ENCODE measurements at regions not wholly inside any gene's neighbourhood (a gene's known extent, or its start where the extent isn't known, plus 50 kb on each side); places are given as distances from the start of the nearest gene placed in this dataset.

GRCh38 chr4:56115898-56116297 is 167.2 kb downstream of the CEP135 start:
- no CpG with 5 or more reads among the region's 2 CpGs for WGBS (ENCODE audit: insufficient coverage)
- POLR2A ChIA-PET, result no interaction called here
- no peak overlapping the region for H3K27ac ChIP-seq (ENCODE audit: insufficient read depth in 1 of 2, low read depth in 1 of 2, low read length in 2 of 2, poor library complexity in 1 of 2, severe bottlenecking in 2 of 2)
- CTCF ChIA-PET, result no interaction called here
- H3K36me3 ChIP-seq (ENCODE audit: control insufficient read depth in 4 of 4, insufficient read depth in 4 of 4, low read length in 3 of 4), result peaks cover 0 to 7% (median 4%) of the 10 kb centered on the region in 4 experiments
- no peak for DNase-seq
- no peaks in the 10 kb centered on the region for H3K9me3 ChIP-seq (ENCODE audit: control extremely low read depth in 1 of 5, control insufficient read depth in 4 of 5, insufficient read depth in 2 of 5, low read depth in 1 of 5, low read length in 4 of 5)
- H3K4me1 ChIP-seq (ENCODE audit: control extremely low read depth in 1 of 4, control insufficient read depth in 4 of 4, insufficient read depth in 4 of 4, low read length in 3 of 4), result peaks cover 3 to 12% (median 6%) of the 10 kb centered on the region in 4 experiments
- no peak overlapping the region for H3K4me3 ChIP-seq (ENCODE audit: control insufficient read depth in 1 of 7, extremely low read depth in 1 of 7, insufficient read depth in 4 of 7, low read depth in 2 of 7, low read length in 6 of 7)
- no peaks in the 10 kb centered on the region for H3K27me3 ChIP-seq (replicated peaks in 2 of 5; ENCODE audit: control insufficient read depth in 4 of 5, insufficient read depth in 5 of 5, low read length in 4 of 5)

- Histone ChIP-seq H3K27ac (ENCODE audit: insufficient read depth in 1 of 2, low read depth in 1 of 2, low read length in 2 of 2, poor library complexity in 1 of 2, severe bottlenecking in 2 of 2) (no peak overlapping the region), H3K4me3 (ENCODE audit: control insufficient read depth in 1 of 7, extremely low read depth in 1 of 7, insufficient read depth in 4 of 7, low read depth in 2 of 7, low read length in 6 of 7) (no peak overlapping the region), H3K27me3 (replicated peaks in 2 of 5; ENCODE audit: control insufficient read depth in 4 of 5, insufficient read depth in 5 of 5, low read length in 4 of 5) (no peaks in the 10 kb centered on the region), H3K4me1 (ENCODE audit: control extremely low read depth in 1 of 4, control insufficient read depth in 4 of 4, insufficient read depth in 4 of 4, low read length in 3 of 4) (peaks cover 3 to 12% (median 6%) of the 10 kb centered on the region in 4 experiments), H3K9me3 (ENCODE audit: control extremely low read depth in 1 of 5, control insufficient read depth in 4 of 5, insufficient read depth in 2 of 5, low read depth in 1 of 5, low read length in 4 of 5) (peaks cover 0 to 1% (median 0%) of the 10 kb centered on the region in 5 experiments), H3K36me3 (ENCODE audit: control insufficient read depth in 4 of 4, insufficient read depth in 4 of 4, low read length in 3 of 4) (peaks cover 0 to 3% (median 0%) of the 10 kb centered on the region in 4 experiments)
- DNase-seq, result no peak
- POLR2A ChIA-PET, result no interaction called here
- WGBS (ENCODE audit: insufficient coverage), result 100% methylated on average over 3 of the region's 4 CpGs
- CTCF ChIA-PET, result no interaction called here
These were observed 163.6 kb downstream of the CEP135 start for GRCh38 chr4:56112377-56112776.

GRCh38 chr4:56106180-56107147 is 157.7 kb downstream of the CEP135 start:
- H3K4me3 ChIP-seq (ENCODE audit: control insufficient read depth in 1 of 7, extremely low read depth in 1 of 7, insufficient read depth in 4 of 7, low read depth in 2 of 7, low read length in 6 of 7), result no peak overlapping the region
- H3K27me3 ChIP-seq (replicated peaks in 2 of 5; ENCODE audit: control insufficient read depth in 4 of 5, insufficient read depth in 5 of 5, low read length in 4 of 5), result no peaks in the 10 kb centered on the region
- peaks cover 0 to 4% (median 0%) of the 10 kb centered on the region in 4 experiments for H3K36me3 ChIP-seq (ENCODE audit: control insufficient read depth in 4 of 4, insufficient read depth in 4 of 4, low read length in 3 of 4)
- no peak overlapping the region for H3K27ac ChIP-seq (ENCODE audit: insufficient read depth in 1 of 2, low read depth in 1 of 2, low read length in 2 of 2, poor library complexity in 1 of 2, severe bottlenecking in 2 of 2)
- H3K9me3 ChIP-seq (ENCODE audit: control extremely low read depth in 1 of 5, control insufficient read depth in 4 of 5, insufficient read depth in 2 of 5, low read depth in 1 of 5, low read length in 4 of 5), result peaks cover 0 to 1% (median 0%) of the 10 kb centered on the region in 5 experiments
- ChIA-PET POLR2A (interaction anchor here (0.6 kb wide), 1 partner anchor 93 kb away, joined by 3 read pairs; no protein-coding TSS in a partner anchor), CTCF (interaction anchor here (0.7 to 0.8 kb wide), 2 partner anchors 15 kb away, joined by 3 to 4 read pairs; no protein-coding TSS in a partner anchor)
- DNase-seq, result no peak
- 98% methylated on average over 8 of the region's 11 CpGs for WGBS (ENCODE audit: insufficient coverage)
- no peaks in the 10 kb centered on the region for H3K4me1 ChIP-seq (ENCODE audit: control extremely low read depth in 1 of 4, control insufficient read depth in 4 of 4, insufficient read depth in 4 of 4, low read length in 3 of 4)

GRCh38 chr4:56104188-56104587 is 155.4 kb downstream of the CEP135 start:
- peaks cover 2 to 8% (median 4%) of the 10 kb centered on the region in 4 experiments for H3K4me1 ChIP-seq (ENCODE audit: control extremely low read depth in 1 of 4, control insufficient read depth in 4 of 4, insufficient read depth in 4 of 4, low read length in 3 of 4)
- H3K9me3 ChIP-seq (ENCODE audit: control extremely low read depth in 1 of 5, control insufficient read depth in 4 of 5, insufficient read depth in 2 of 5, low read depth in 1 of 5, low read length in 4 of 5), result peaks cover 0 to 1% (median 0%) of the 10 kb centered on the region in 5 experiments
- H3K4me3 ChIP-seq (ENCODE audit: control insufficient read depth in 1 of 7, extremely low read depth in 1 of 7, insufficient read depth in 4 of 7, low read depth in 2 of 7, low read length in 6 of 7), result no peak overlapping the region
- H3K36me3 ChIP-seq (ENCODE audit: control insufficient read depth in 4 of 4, insufficient read depth in 4 of 4, low read length in 3 of 4), result peaks cover 0 to 4% (median 0%) of the 10 kb centered on the region in 4 experiments
- DNase-seq, result no peak
- no peaks in the 10 kb centered on the region for H3K27me3 ChIP-seq (replicated peaks in 2 of 5; ENCODE audit: control insufficient read depth in 4 of 5, insufficient read depth in 5 of 5, low read length in 4 of 5)
- no peak overlapping the region for H3K27ac ChIP-seq (ENCODE audit: insufficient read depth in 1 of 2, low read depth in 1 of 2, low read length in 2 of 2, poor library complexity in 1 of 2, severe bottlenecking in 2 of 2)
- 100% methylated on average over 1 of the region's 3 CpGs for WGBS (ENCODE audit: insufficient coverage)
- ChIA-PET POLR2A (no interaction called here), CTCF (interaction anchor here (1.0 kb wide), 1 partner anchor 8 kb away, joined by 3 read pairs; no protein-coding TSS in a partner anchor)

GRCh38 chr4:56102601-56103000 is 153.9 kb downstream of the CEP135 start:
- Histone ChIP-seq H3K27ac (ENCODE audit: insufficient read depth in 1 of 2, low read depth in 1 of 2, low read length in 2 of 2, poor library complexity in 1 of 2, severe bottlenecking in 2 of 2) (no peak overlapping the region), H3K4me3 (ENCODE audit: control insufficient read depth in 1 of 7, extremely low read depth in 1 of 7, insufficient read depth in 4 of 7, low read depth in 2 of 7, low read length in 6 of 7) (no peak overlapping the region), H3K27me3 (replicated peaks in 2 of 5; ENCODE audit: control insufficient read depth in 4 of 5, insufficient read depth in 5 of 5, low read length in 4 of 5) (no peaks in the 10 kb centered on the region), H3K36me3 (ENCODE audit: control insufficient read depth in 4 of 4, insufficient read depth in 4 of 4, low read length in 3 of 4) (peaks cover 0 to 2% (median 0%) of the 10 kb centered on the region in 4 experiments), H3K9me3 (ENCODE audit: control extremely low read depth in 1 of 5, control insufficient read depth in 4 of 5, insufficient read depth in 2 of 5, low read depth in 1 of 5, low read length in 4 of 5) (peaks cover 0 to under 1% (median 0%) of the 10 kb centered on the region in 5 experiments), H3K4me1 (ENCODE audit: control extremely low read depth in 1 of 4, control insufficient read depth in 4 of 4, insufficient read depth in 4 of 4, low read length in 3 of 4) (peaks cover 4 to 12% (median 6%) of the 10 kb centered on the region in 4 experiments)
- no peak for DNase-seq
- WGBS (ENCODE audit: insufficient coverage), result 97% methylated on average over 5 of the region's 5 CpGs
- ChIA-PET CTCF (no interaction called here), POLR2A (no interaction called here)

- peaks cover 0 to 2% (median 0%) of the 10 kb centered on the region in 4 experiments for H3K36me3 ChIP-seq (ENCODE audit: control insufficient read depth in 4 of 4, insufficient read depth in 4 of 4, low read length in 3 of 4)
- CTCF ChIA-PET, result no interaction called here
- 76% methylated on average over 3 of the region's 3 CpGs for WGBS (ENCODE audit: insufficient coverage)
These were observed 150.6 kb downstream of the CEP135 start for GRCh38 chr4:56099378-56099786.

GRCh38 chr4:56093576-56093975 is 144.8 kb downstream of the CEP135 start:
- no peaks in the 10 kb centered on the region for H3K27me3 ChIP-seq (replicated peaks in 2 of 5; ENCODE audit: control insufficient read depth in 4 of 5, insufficient read depth in 5 of 5, low read length in 4 of 5)
- no peaks in the 10 kb centered on the region for H3K4me1 ChIP-seq (ENCODE audit: control extremely low read depth in 1 of 4, control insufficient read depth in 4 of 4, insufficient read depth in 4 of 4, low read length in 3 of 4)
- no peak overlapping the region for H3K4me3 ChIP-seq (ENCODE audit: control insufficient read depth in 1 of 7, extremely low read depth in 1 of 7, insufficient read depth in 4 of 7, low read depth in 2 of 7, low read length in 6 of 7)
- no peaks in the 10 kb centered on the region for H3K9me3 ChIP-seq (ENCODE audit: control extremely low read depth in 1 of 5, control insufficient read depth in 4 of 5, insufficient read depth in 2 of 5, low read depth in 1 of 5, low read length in 4 of 5)
- CTCF ChIA-PET, result no interaction called here
- WGBS (ENCODE audit: insufficient coverage), result 100% methylated on average over 2 of the region's 3 CpGs
- no peak overlapping the region for H3K27ac ChIP-seq (ENCODE audit: insufficient read depth in 1 of 2, low read depth in 1 of 2, low read length in 2 of 2, poor library complexity in 1 of 2, severe bottlenecking in 2 of 2)
- POLR2A ChIA-PET, result no interaction called here
- no peak for DNase-seq
- H3K36me3 ChIP-seq (ENCODE audit: control insufficient read depth in 4 of 4, insufficient read depth in 4 of 4, low read length in 3 of 4), result peaks cover 0 to 2% (median 0%) of the 10 kb centered on the region in 4 experiments

More at GRCh38 chr4:56099378-56099786, 150.6 kb downstream of the CEP135 start:
- Histone ChIP-seq H3K27me3 (replicated peaks in 2 of 5; ENCODE audit: control insufficient read depth in 4 of 5, insufficient read depth in 5 of 5, low read length in 4 of 5) (no peaks in the 10 kb centered on the region), H3K4me1 (ENCODE audit: control extremely low read depth in 1 of 4, control insufficient read depth in 4 of 4, insufficient read depth in 4 of 4, low read length in 3 of 4) (peaks cover 4 to 12% (median 6%) of the 10 kb centered on the region in 4 experiments), H3K9me3 (ENCODE audit: control extremely low read depth in 1 of 5, control insufficient read depth in 4 of 5, insufficient read depth in 2 of 5, low read depth in 1 of 5, low read length in 4 of 5) (no peaks in the 10 kb centered on the region), H3K4me3 (ENCODE audit: control insufficient read depth in 1 of 7, extremely low read depth in 1 of 7, insufficient read depth in 4 of 7, low read depth in 2 of 7, low read length in 6 of 7) (no peak overlapping the region), H3K27ac (ENCODE audit: insufficient read depth in 1 of 2, low read depth in 1 of 2, low read length in 2 of 2, poor library complexity in 1 of 2, severe bottlenecking in 2 of 2) (no peak overlapping the region)
- POLR2A ChIA-PET, result no interaction called here
- peak in 2 of 3 donors; percentile 22 to 37 for DNase-seq
